ENCODE measurements at regions not wholly inside any gene's neighbourhood (a gene's known extent, or its start where the extent isn't known, plus 50 kb on each side); places are given as distances from the start of the nearest gene placed in this dataset.

DNA sequence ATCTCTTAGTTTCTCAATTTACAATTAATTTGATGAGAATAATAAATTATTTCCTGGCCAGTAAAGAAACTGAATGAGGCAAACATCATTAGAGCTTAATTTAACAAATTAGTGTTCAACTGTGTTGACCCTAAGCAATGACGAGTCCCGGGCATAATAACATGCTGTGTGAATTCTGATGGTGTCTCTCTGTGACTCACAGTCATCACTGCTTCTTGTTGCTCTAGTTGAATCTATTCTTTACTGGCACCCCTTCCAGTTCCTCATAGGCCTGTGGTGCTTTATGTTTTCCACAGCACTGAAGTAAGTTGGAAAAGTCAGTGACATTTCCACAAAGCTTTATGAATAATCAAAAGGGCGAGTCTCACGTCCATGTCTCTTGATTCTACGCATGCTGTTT is 57.7 kb upstream of the SLC7A11 start:
- FAIRE-seq (no peak), DNase-seq (ENCODE audit: low read depth, low spot score) (no peak)
- Histone ChIP-seq H3K27me3 (ENCODE audit: control insufficient read depth in 2 of 2, insufficient read depth in 2 of 2, low read length in 2 of 2) (no peaks in the 10 kb centered on the region), H3K4me2 (ENCODE audit: insufficient read depth, low read length) (no peak overlapping the region), H3K9me3 (replicated peaks; ENCODE audit: control insufficient read depth, insufficient read depth, low read length) (no peaks in the 10 kb centered on the region), H3K9ac (replicated peaks; ENCODE audit: extremely low read depth, insufficient read depth, low read length) (no peak overlapping the region), H2AFZ (ENCODE audit: low read depth, low read length) (no peak overlapping the region), H4K20me1 (replicated peaks; ENCODE audit: control insufficient read depth, extremely low read depth, insufficient read depth, low read length) (no peaks in the 10 kb centered on the region), H3K27ac (ENCODE audit: insufficient read depth, low read depth, low read length) (no peak overlapping the region), H3K79me2 (ENCODE audit: control insufficient read depth, insufficient read depth, low read length) (no peaks in the 10 kb centered on the region), H3K36me3 (ENCODE audit: control insufficient read depth in 2 of 2, extremely low read depth in 1 of 2, insufficient read depth in 2 of 2, low read length in 2 of 2) (no peaks in the 10 kb centered on the region), H3K9me1 (replicated peaks; ENCODE audit: control insufficient read depth, extremely low read depth, insufficient read depth, low read length) (no peaks in the 10 kb centered on the region), H3K4me1 (ENCODE audit: control insufficient read depth, extremely low read depth, insufficient read depth, low read length) (no peaks in the 10 kb centered on the region), H3K4me3 (replicated peaks in 1 of 3; ENCODE audit: insufficient read depth in 1 of 3, low read depth in 1 of 3, low read length in 3 of 3) (no peak overlapping the region)
- BruUV-seq (replicated peaks): no TSS peak
- intact Hi-C loops (cut with micrococcal nuclease): no loop called here
- POLR2A ChIA-PET: no interaction called here
- CTCF ChIA-PET: no interaction called here
- dilution Hi-C loops (cut with MboI; ENCODE audit: extremely low pct_ligation_motif_present, low sequenced_read_pairs): no loop called here
- TF ChIP-seq MYC (IDR thresholded peaks at IDR 0.05; ENCODE audit: low read depth, low read length): no peak
- TF ChIP-seq GATA2 (IDR thresholded peaks at IDR 0.05; ENCODE audit: insufficient read depth, insufficient read length, low read depth, low read length): no peak
- TF ChIP-seq JUN (IDR thresholded peaks at IDR 0.05; ENCODE audit: borderline replicate concordance, insufficient read depth, insufficient read length, low read depth): no peak
- TF ChIP-seq, protein P1, sequence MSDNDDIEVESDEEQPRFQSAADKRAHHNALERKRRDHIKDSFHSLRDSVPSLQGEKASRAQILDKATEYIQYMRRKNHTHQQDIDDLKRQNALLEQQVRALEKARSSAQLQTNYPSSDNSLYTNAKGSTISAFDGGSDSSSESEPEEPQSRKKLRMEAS (IDR thresholded peaks at IDR 0.05; ENCODE audit: insufficient read depth, insufficient read length): no peak
- no peak for TF ChIP-seq POLR2AphosphoS5 (IDR thresholded peaks at IDR 0.05; ENCODE audit: insufficient read depth, low read depth, low read length)
- no peak for TF ChIP-seq FOS (IDR thresholded peaks at IDR 0.05; ENCODE audit: borderline replicate concordance, insufficient read depth, low read length)
- TF ChIP-seq, protein P2, sequence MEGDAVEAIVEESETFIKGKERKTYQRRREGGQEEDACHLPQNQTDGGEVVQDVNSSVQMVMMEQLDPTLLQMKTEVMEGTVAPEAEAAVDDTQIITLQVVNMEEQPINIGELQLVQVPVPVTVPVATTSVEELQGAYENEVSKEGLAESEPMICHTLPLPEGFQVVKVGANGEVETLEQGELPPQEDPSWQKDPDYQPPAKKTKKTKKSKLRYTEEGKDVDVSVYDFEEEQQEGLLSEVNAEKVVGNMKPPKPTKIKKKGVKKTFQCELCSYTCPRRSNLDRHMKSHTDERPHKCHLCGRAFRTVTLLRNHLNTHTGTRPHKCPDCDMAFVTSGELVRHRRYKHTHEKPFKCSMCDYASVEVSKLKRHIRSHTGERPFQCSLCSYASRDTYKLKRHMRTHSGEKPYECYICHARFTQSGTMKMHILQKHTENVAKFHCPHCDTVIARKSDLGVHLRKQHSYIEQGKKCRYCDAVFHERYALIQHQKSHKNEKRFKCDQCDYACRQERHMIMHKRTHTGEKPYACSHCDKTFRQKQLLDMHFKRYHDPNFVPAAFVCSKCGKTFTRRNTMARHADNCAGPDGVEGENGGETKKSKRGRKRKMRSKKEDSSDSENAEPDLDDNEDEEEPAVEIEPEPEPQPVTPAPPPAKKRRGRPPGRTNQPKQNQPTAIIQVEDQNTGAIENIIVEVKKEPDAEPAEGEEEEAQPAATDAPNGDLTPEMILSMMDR (IDR thresholded peaks at IDR 0.05; ENCODE audit: extremely low read depth in 1 of 2, insufficient read depth in 1 of 2, low read depth in 1 of 2, low read length in 2 of 2): no peak
- TF ChIP-seq POLR2A (IDR thresholded peaks at IDR 0.05; ENCODE audit: low read depth, low read length): no peak
- TF ChIP-seq EZH2 (IDR thresholded peaks at IDR 0.05; ENCODE audit: borderline replicate concordance, low read depth, low read length, severe bottlenecking): no peak
